H9 (cell line): ENCODE measurements at regions not wholly inside any gene's neighbourhood (a gene's known extent, or its start where the extent isn't known, plus 50 kb on each side); places are given as distances from the start of the nearest gene placed in this dataset.

Experiments used
- DNase-seq: peaks from one replicate; pipeline ENCODE4 v3.0.0-alpha.2; 2017
- H2AFZ ChIP-seq: one replicate; pipeline ENCODE4 v1.6.1; 2013; ENCODE audit warnings: mild to moderate bottlenecking, low read length, control low read depth, moderate library complexity
- H2AK5ac ChIP-seq: 2 replicates; pipeline ENCODE4 v1.6.1; 2013; ENCODE audit warnings: low read length, control low read depth, mixed read lengths; ENCODE audit not compliant: insufficient read length
- H2BK120ac ChIP-seq: one replicate; pipeline ENCODE4 v1.6.1; 2013; ENCODE audit warnings: low read depth, mild to moderate bottlenecking, low read length, control low read depth, inconsistent platforms; ENCODE audit not compliant: poor library complexity, severe bottlenecking
- H2BK12ac ChIP-seq: 2 replicates; pipeline ENCODE4 v1.6.1; 2013; ENCODE audit warnings: low read length, control low read depth, mixed read lengths, low read depth; ENCODE audit not compliant: insufficient read length
- H2BK15ac ChIP-seq: 2 replicates; pipeline ENCODE4 v1.6.1; 2013; ENCODE audit warnings: low read depth, low read length, control low read depth
- H2BK20ac ChIP-seq: one replicate; pipeline ENCODE4 v1.6.1; 2013; ENCODE audit warnings: low read depth, mild to moderate bottlenecking, low read length, control low read depth, inconsistent platforms; ENCODE audit not compliant: poor library complexity, severe bottlenecking
- H2BK5ac ChIP-seq: 2 replicates; pipeline ENCODE4 v1.6.1; 2013; ENCODE audit warnings: low read length, control low read depth, mixed read lengths; ENCODE audit not compliant: insufficient read length
- H3K14ac ChIP-seq: 2 replicates; pipeline ENCODE4 v1.6.1; 2013; ENCODE audit warnings: low read length, control low read depth; ENCODE audit not compliant: insufficient read depth
- H3K18ac ChIP-seq: 2 replicates; pipeline ENCODE4 v1.6.1; 2013; ENCODE audit warnings: low read depth, mild to moderate bottlenecking, mixed read lengths, low read length, control low read depth; ENCODE audit not compliant: insufficient read length
- H3K23ac ChIP-seq: 2 replicates; pipeline ENCODE4 v1.6.1; 2013; ENCODE audit warnings: low read length, control low read depth, mixed read lengths, low read depth; ENCODE audit not compliant: insufficient read length
- H3K23me2 ChIP-seq: 2 replicates; pipeline ENCODE4 v1.6.1; 2013; ENCODE audit warnings: low read depth, mild to moderate bottlenecking, mixed read lengths, low read length, control low read depth; ENCODE audit not compliant: insufficient read length, poor library complexity, severe bottlenecking
- H3K27ac ChIP-seq: 2 replicates; pipeline ENCODE4 v1.5.1; 2013; ENCODE audit warnings: low read length, control low read depth, mixed read lengths, low read depth; ENCODE audit not compliant: insufficient read length
- H3K27me3 ChIP-seq: 2 replicates; pipeline ENCODE4 v1.6.1; 2013; ENCODE audit warnings: low read length, control low read depth, inconsistent platforms; ENCODE audit not compliant: insufficient read depth
- H3K4ac ChIP-seq: 2 replicates; pipeline ENCODE4 v1.6.1; 2013; ENCODE audit warnings: low read depth, mild to moderate bottlenecking, control low read depth, inconsistent platforms, low read length, moderate library complexity
- H3K4me1 ChIP-seq: 2 replicates; pipeline ENCODE4 v1.6.1; 2013; ENCODE audit warnings: low read length, control low read depth, inconsistent platforms; ENCODE audit not compliant: insufficient read depth
- H3K4me2 ChIP-seq: 2 replicates; pipeline ENCODE4 v1.6.1; 2013; ENCODE audit warnings: low read length, control low read depth, mixed read lengths; ENCODE audit not compliant: insufficient read length, insufficient read depth
- H3K56ac ChIP-seq: 2 replicates; pipeline ENCODE4 v1.6.1; 2013; ENCODE audit warnings: low read depth, mild to moderate bottlenecking, mixed read lengths, low read length, control low read depth; ENCODE audit not compliant: insufficient read length
- H3K79me1 ChIP-seq: 2 replicates; pipeline ENCODE4 v1.6.1; 2013; ENCODE audit warnings: low read depth, mild to moderate bottlenecking, moderate library complexity, low read length, control low read depth, inconsistent platforms; ENCODE audit not compliant: insufficient read depth, poor library complexity, severe bottlenecking
- H3K79me2 ChIP-seq: 2 replicates; pipeline ENCODE4 v1.6.1; 2013; ENCODE audit warnings: low read length, control low read depth, inconsistent platforms; ENCODE audit not compliant: insufficient read depth
- H3K9ac ChIP-seq: 2 replicates; pipeline ENCODE4 v1.6.1; 2013; ENCODE audit warnings: low read length, control low read depth, mixed read lengths; ENCODE audit not compliant: insufficient read length; ENCODE audit errors: extremely low read depth
- H3K9me3 ChIP-seq: one replicate; pipeline ENCODE4 v1.6.1; 2013; ENCODE audit warnings: low read depth, low read length, inconsistent platforms; ENCODE audit not compliant: control insufficient read depth
- H3T11ph ChIP-seq: one replicate; pipeline ENCODE4 v1.6.1; 2013; ENCODE audit warnings: mild to moderate bottlenecking, low read length, control low read depth, inconsistent platforms
- H4K20me1 ChIP-seq: one replicate; pipeline ENCODE4 v1.6.1; 2013; ENCODE audit not compliant: control insufficient read depth, insufficient read length, insufficient read depth
- H4K5ac ChIP-seq: 2 replicates; pipeline ENCODE4 v1.6.1; 2013; ENCODE audit warnings: low read depth, mild to moderate bottlenecking, mixed read lengths, low read length, control low read depth; ENCODE audit not compliant: insufficient read length
- H4K8ac ChIP-seq: replicated peaks from 2 replicates; pipeline ENCODE4 v1.6.1; 2013; ENCODE audit warnings: low read length, control low read depth, mixed read lengths, low read depth; ENCODE audit not compliant: insufficient read length
- H4K91ac ChIP-seq: 2 replicates; pipeline ENCODE4 v1.6.1; 2013; ENCODE audit warnings: low read depth, mild to moderate bottlenecking, moderate library complexity, mixed read lengths, low read length, control low read depth; ENCODE audit not compliant: insufficient read length
- H3K27ac Mint-ChIP-seq, 3 experiments: 2 replicates in 2 of 3; 3 replicates in 1 of 3; pipeline ENCODE4 v1.8.0; 2020 to 2021; ENCODE audit warnings: mixed read lengths in 3 of 3, mild to moderate bottlenecking in 1 of 3, moderate library complexity in 1 of 3
- H3K27me3 Mint-ChIP-seq: 2 replicates; pipeline ENCODE4 v1.8.0; 2021; ENCODE audit warnings: low read depth, mild to moderate bottlenecking, moderate library complexity, mixed read lengths
- H3K36me3 Mint-ChIP-seq, 3 experiments: 2 replicates in 2 of 3; 3 replicates in 1 of 3; pipeline ENCODE4 v1.8.0; 2020 to 2021; ENCODE audit warnings: low read depth in 3 of 3, mixed read lengths in 3 of 3; ENCODE audit not compliant: insufficient read depth in 1 of 3
- H3K4me1 Mint-ChIP-seq, 2 experiments: 2 replicates each; pipeline ENCODE4 v1.8.0; 2020; ENCODE audit warnings: mixed read lengths in 2 of 2
- H3K4me3 Mint-ChIP-seq, 2 experiments: 2 replicates in 1 of 2; 3 replicates in 1 of 2; pipeline ENCODE4 v1.8.0; 2020 to 2021; ENCODE audit warnings: mild to moderate bottlenecking in 2 of 2, mixed read lengths in 2 of 2, moderate library complexity in 1 of 2
- H3K9me3 Mint-ChIP-seq, 2 experiments: 2 replicates in 1 of 2; 3 replicates in 1 of 2; pipeline ENCODE4 v1.8.0; 2020; ENCODE audit warnings: mild to moderate bottlenecking in 2 of 2, mixed read lengths in 2 of 2, moderate library complexity in 1 of 2
- WGBS: extraction: QIAGEN DNeasy Blood & Tissue Kit; methylation state at CpG from one replicate; pipeline ENCODE4 v1.1.7; 2013; ENCODE audit warnings: missing lambda C conversion rate, low lambda C conversion rate, mixed read lengths; ENCODE audit not compliant: insufficient read length; ENCODE audit errors: extremely low coverage; 5-methylcytosine and 5-hydroxymethylcytosine counted together
- TF ChIP-seq, protein P1 (sequence below): fragments of 200-600 bp; sonication (generic); conservative IDR thresholded peaks from 3 replicates; pipeline ENCODE4 v1.8.0; 2021; ENCODE audit warnings: antibody characterized with exemption, mild to moderate bottlenecking

DNA sequence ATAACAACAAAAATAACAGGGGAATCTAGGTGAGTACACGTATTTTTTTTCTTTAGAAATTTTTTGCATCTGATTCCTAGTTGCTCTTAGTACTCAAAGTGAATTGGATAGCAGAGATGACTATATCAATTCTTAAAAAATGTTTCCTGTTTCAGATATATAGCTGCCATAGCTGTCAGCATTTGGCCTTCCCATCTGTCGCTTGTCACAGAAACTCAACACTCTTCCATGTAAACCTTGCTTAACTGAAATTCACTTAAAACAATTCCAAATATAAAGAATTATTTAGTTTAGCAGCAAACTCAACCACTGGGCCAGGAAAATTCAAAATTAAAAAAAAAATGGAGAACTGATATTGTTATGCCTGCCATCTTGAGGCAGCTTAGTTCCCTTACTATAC lies 807.5 kb downstream of the IGSF11 start:
- Histone ChIP-seq H2AFZ (no peak overlapping the region), H3K23me2 (no peaks in the 10 kb centered on the region), H4K5ac (no peak overlapping the region), H3K4me1 (no peaks in the 10 kb centered on the region), H3K79me2 (no peaks in the 10 kb centered on the region), H3T11ph (no peak overlapping the region), H3K18ac (no peak overlapping the region), H3K9ac (no peak overlapping the region), H3K4ac (no peak overlapping the region), H3K9me3 (no peaks in the 10 kb centered on the region), H3K4me2 (no peak overlapping the region), H2BK5ac (no peak overlapping the region), H2BK12ac (no peak overlapping the region), H4K20me1 (peaks cover 2% of the 10 kb centered on the region), H3K79me1 (no peaks in the 10 kb centered on the region), H2BK120ac (no peak overlapping the region), H3K27ac (no peak overlapping the region), H3K14ac (no peak overlapping the region), H2BK20ac (no peak overlapping the region), H3K23ac (no peak overlapping the region), H4K91ac (no peak overlapping the region), H4K8ac (no peak overlapping the region), H2AK5ac (no peak overlapping the region), H2BK15ac (no peak overlapping the region), H3K27me3 (no peaks in the 10 kb centered on the region), H3K56ac (no peak overlapping the region)
- TF ChIP-seq, protein P1, sequence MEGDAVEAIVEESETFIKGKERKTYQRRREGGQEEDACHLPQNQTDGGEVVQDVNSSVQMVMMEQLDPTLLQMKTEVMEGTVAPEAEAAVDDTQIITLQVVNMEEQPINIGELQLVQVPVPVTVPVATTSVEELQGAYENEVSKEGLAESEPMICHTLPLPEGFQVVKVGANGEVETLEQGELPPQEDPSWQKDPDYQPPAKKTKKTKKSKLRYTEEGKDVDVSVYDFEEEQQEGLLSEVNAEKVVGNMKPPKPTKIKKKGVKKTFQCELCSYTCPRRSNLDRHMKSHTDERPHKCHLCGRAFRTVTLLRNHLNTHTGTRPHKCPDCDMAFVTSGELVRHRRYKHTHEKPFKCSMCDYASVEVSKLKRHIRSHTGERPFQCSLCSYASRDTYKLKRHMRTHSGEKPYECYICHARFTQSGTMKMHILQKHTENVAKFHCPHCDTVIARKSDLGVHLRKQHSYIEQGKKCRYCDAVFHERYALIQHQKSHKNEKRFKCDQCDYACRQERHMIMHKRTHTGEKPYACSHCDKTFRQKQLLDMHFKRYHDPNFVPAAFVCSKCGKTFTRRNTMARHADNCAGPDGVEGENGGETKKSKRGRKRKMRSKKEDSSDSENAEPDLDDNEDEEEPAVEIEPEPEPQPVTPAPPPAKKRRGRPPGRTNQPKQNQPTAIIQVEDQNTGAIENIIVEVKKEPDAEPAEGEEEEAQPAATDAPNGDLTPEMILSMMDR, result no peak
- Mint-ChIP-seq H3K27me3 (no peaks in the 10 kb centered on the region), H3K9me3 (peaks cover 0 to 3% of the 10 kb centered on the region in 2 experiments; a peak in 4 of 5 replicates), H3K36me3 (no peaks in the 10 kb centered on the region), H3K27ac (no peak overlapping the region), H3K4me3 (no peak overlapping the region), H3K4me1 (no peaks in the 10 kb centered on the region)
- WGBS, result no CpG with 5 or more reads among the region's 2 CpGs
- no peak for DNase-seq
